ENCODE measurements at regions not wholly inside any gene's neighbourhood (a gene's known extent, or its start where the extent isn't known, plus 50 kb on each side); places are given as distances from the start of the nearest gene placed in this dataset.

GRCh38 chr13:107339209-107339608 lies 771.3 kb upstream of the ARGLU1 start:
- Mint-ChIP-seq H3K9me3 (peaks cover 5% of the 10 kb centered on the region), H3K4me3 (no peak overlapping the region), H3K27ac (no peak overlapping the region), H3K4me1 (no peaks in the 10 kb centered on the region), H3K36me3 (no peaks in the 10 kb centered on the region), H3K27me3 (ENCODE audit: low read depth) (peaks cover 5% of the 10 kb centered on the region)
- DNase-seq (ENCODE audit: low spot score in 2 of 2, unreplicated experiment in 2 of 2), result no peak
- TF ChIP-seq CTCF (IDR thresholded peaks at IDR 0.05; ENCODE audit: unreplicated experiment), result no peak

- no peak for DNase-seq (ENCODE audit: low spot score in 2 of 2, unreplicated experiment in 2 of 2)
- no peak for TF ChIP-seq CTCF (IDR thresholded peaks at IDR 0.05; ENCODE audit: unreplicated experiment)
- no peaks in the 10 kb centered on the region for H3K27me3 Mint-ChIP-seq (ENCODE audit: low read depth)
- H3K4me3 Mint-ChIP-seq, result no peak overlapping the region
- H3K4me1 Mint-ChIP-seq, result no peaks in the 10 kb centered on the region
- H3K9me3 Mint-ChIP-seq, result no peaks in the 10 kb centered on the region
- H3K27ac Mint-ChIP-seq, result no peak overlapping the region
- no peaks in the 10 kb centered on the region for H3K36me3 Mint-ChIP-seq
Observed at GRCh38 chr13:107332188-107332587, 764.3 kb upstream of the ARGLU1 start.

GRCh38 chr13:107331359-107331758 lies 763.4 kb upstream of the ARGLU1 start:
- Mint-ChIP-seq H3K27me3 (ENCODE audit: low read depth) (no peaks in the 10 kb centered on the region), H3K4me1 (no peaks in the 10 kb centered on the region), H3K27ac (no peak overlapping the region), H3K36me3 (no peaks in the 10 kb centered on the region), H3K4me3 (no peak overlapping the region), H3K9me3 (no peaks in the 10 kb centered on the region)
- no peak for DNase-seq (ENCODE audit: low spot score in 2 of 2, unreplicated experiment in 2 of 2)
- TF ChIP-seq CTCF (IDR thresholded peaks at IDR 0.05; ENCODE audit: unreplicated experiment), result no peak

- H3K4me1 Mint-ChIP-seq, result no peaks in the 10 kb centered on the region
- H3K27ac Mint-ChIP-seq, result no peak overlapping the region
- DNase-seq (ENCODE audit: low spot score in 2 of 2, unreplicated experiment in 2 of 2), result no peak
- no peak for TF ChIP-seq CTCF (IDR thresholded peaks at IDR 0.05; ENCODE audit: unreplicated experiment)
- no peak overlapping the region for H3K4me3 Mint-ChIP-seq
- H3K9me3 Mint-ChIP-seq, result no peaks in the 10 kb centered on the region
- H3K27me3 Mint-ChIP-seq (ENCODE audit: low read depth), result no peaks in the 10 kb centered on the region
- no peaks in the 10 kb centered on the region for H3K36me3 Mint-ChIP-seq
Observed at GRCh38 chr13:107330484-107330883, 762.5 kb upstream of the ARGLU1 start.

- no peaks in the 10 kb centered on the region for H3K4me1 Mint-ChIP-seq
- H3K27ac Mint-ChIP-seq, result no peak overlapping the region
- no peak for DNase-seq (ENCODE audit: low spot score in 2 of 2, unreplicated experiment in 2 of 2)
- H3K9me3 Mint-ChIP-seq, result no peaks in the 10 kb centered on the region
- TF ChIP-seq CTCF (IDR thresholded peaks at IDR 0.05; ENCODE audit: unreplicated experiment), result no peak
- no peaks in the 10 kb centered on the region for H3K27me3 Mint-ChIP-seq (ENCODE audit: low read depth)
- H3K36me3 Mint-ChIP-seq, result no peaks in the 10 kb centered on the region
- no peak overlapping the region for H3K4me3 Mint-ChIP-seq
Observed at GRCh38 chr13:107329991-107330390, 762.1 kb upstream of the ARGLU1 start.
